ENCODE measurements at regions not wholly inside any gene's neighbourhood (a gene's known extent, or its start where the extent isn't known, plus 50 kb on each side); places are given as distances from the start of the nearest gene placed in this dataset.

GRCh38 chr22:44632541-44633396 is 69.2 kb upstream of the PRR5 start:
- Histone ChIP-seq H3K27me3 (ENCODE audit: control insufficient read depth in 1 of 2, insufficient read depth in 2 of 2, low read length in 2 of 2) (no peaks in the 10 kb centered on the region), H3K4me1 (ENCODE audit: control insufficient read depth in 2 of 2, insufficient read depth in 2 of 2, low read length in 1 of 2) (peaks cover 0 to 2% of the 10 kb centered on the region in 2 donors), H3K36me3 (ENCODE audit: control insufficient read depth in 2 of 2, insufficient read depth in 2 of 2, low read length in 1 of 2) (no peaks in the 10 kb centered on the region), H3K4me3 (ENCODE audit: low read depth in 1 of 2, low read length in 2 of 2) (no peak overlapping the region), H3K27ac (ENCODE audit: low read depth in 2 of 2, low read length in 1 of 2) (no peak overlapping the region), H3K9me3 (ENCODE audit: control insufficient read depth in 2 of 2, insufficient read depth in 1 of 2, low read depth in 1 of 2, low read length in 1 of 2) (no peaks in the 10 kb centered on the region)
- 67% methylated on average over 7 of the region's 7 CpGs for WGBS, 2 donors

- no peaks in the 10 kb centered on the region for H3K9me3 ChIP-seq (ENCODE audit: control insufficient read depth in 2 of 2, insufficient read depth in 1 of 2, low read depth in 1 of 2, low read length in 1 of 2)
- no peak overlapping the region for H3K27ac ChIP-seq (ENCODE audit: low read depth in 2 of 2, low read length in 1 of 2)
- H3K4me3 ChIP-seq (ENCODE audit: low read depth in 1 of 2, low read length in 2 of 2), result no peak overlapping the region
- H3K4me1 ChIP-seq (ENCODE audit: control insufficient read depth in 2 of 2, insufficient read depth in 2 of 2, low read length in 1 of 2), result peaks cover 0 to 2% of the 10 kb centered on the region in 2 donors
- H3K36me3 ChIP-seq (ENCODE audit: control insufficient read depth in 2 of 2, insufficient read depth in 2 of 2, low read length in 1 of 2), result no peaks in the 10 kb centered on the region
- 77% methylated on average over 3 of the region's 3 CpGs for WGBS, 2 donors
- H3K27me3 ChIP-seq (ENCODE audit: control insufficient read depth in 1 of 2, insufficient read depth in 2 of 2, low read length in 2 of 2), result no peaks in the 10 kb centered on the region
Observed at GRCh38 chr22:44630826-44631225, 71.2 kb upstream of the PRR5 start.

- Histone ChIP-seq H3K36me3 (ENCODE audit: control insufficient read depth in 2 of 2, insufficient read depth in 2 of 2, low read length in 1 of 2) (no peaks in the 10 kb centered on the region), H3K4me3 (ENCODE audit: low read depth in 1 of 2, low read length in 2 of 2) (no peak overlapping the region), H3K4me1 (ENCODE audit: control insufficient read depth in 2 of 2, insufficient read depth in 2 of 2, low read length in 1 of 2) (peaks cover 0 to 2% of the 10 kb centered on the region in 2 donors), H3K27me3 (ENCODE audit: control insufficient read depth in 1 of 2, insufficient read depth in 2 of 2, low read length in 2 of 2) (no peaks in the 10 kb centered on the region), H3K9me3 (ENCODE audit: control insufficient read depth in 2 of 2, insufficient read depth in 1 of 2, low read depth in 1 of 2, low read length in 1 of 2) (no peaks in the 10 kb centered on the region), H3K27ac (ENCODE audit: low read depth in 2 of 2, low read length in 1 of 2) (no peak overlapping the region)
- WGBS, 2 donors, result 80 to 82% methylated on average over 9 of the region's 9 CpGs
Observed at GRCh38 chr22:44628835-44629234, 73.2 kb upstream of the PRR5 start.

GRCh38 chr22:44628273-44628672 is 73.7 kb upstream of the PRR5 start:
- Histone ChIP-seq H3K36me3 (ENCODE audit: control insufficient read depth in 2 of 2, insufficient read depth in 2 of 2, low read length in 1 of 2) (no peaks in the 10 kb centered on the region), H3K27me3 (ENCODE audit: control insufficient read depth in 1 of 2, insufficient read depth in 2 of 2, low read length in 2 of 2) (no peaks in the 10 kb centered on the region), H3K4me3 (ENCODE audit: low read depth in 1 of 2, low read length in 2 of 2) (no peak overlapping the region), H3K27ac (ENCODE audit: low read depth in 2 of 2, low read length in 1 of 2) (no peak overlapping the region), H3K9me3 (ENCODE audit: control insufficient read depth in 2 of 2, insufficient read depth in 1 of 2, low read depth in 1 of 2, low read length in 1 of 2) (no peaks in the 10 kb centered on the region), H3K4me1 (ENCODE audit: control insufficient read depth in 2 of 2, insufficient read depth in 2 of 2, low read length in 1 of 2) (peaks cover 0 to 2% of the 10 kb centered on the region in 2 donors)
- 64 to 71% methylated on average over 4 of the region's 4 CpGs for WGBS, 2 donors

GRCh38 chr22:44627521-44628139 is 74.4 kb upstream of the PRR5 start:
- Histone ChIP-seq H3K27me3 (ENCODE audit: control insufficient read depth in 1 of 2, insufficient read depth in 2 of 2, low read length in 2 of 2) (no peaks in the 10 kb centered on the region), H3K9me3 (ENCODE audit: control insufficient read depth in 2 of 2, insufficient read depth in 1 of 2, low read depth in 1 of 2, low read length in 1 of 2) (no peaks in the 10 kb centered on the region), H3K27ac (ENCODE audit: low read depth in 2 of 2, low read length in 1 of 2) (no peak overlapping the region), H3K4me3 (ENCODE audit: low read depth in 1 of 2, low read length in 2 of 2) (no peak overlapping the region), H3K36me3 (ENCODE audit: control insufficient read depth in 2 of 2, insufficient read depth in 2 of 2, low read length in 1 of 2) (no peaks in the 10 kb centered on the region), H3K4me1 (ENCODE audit: control insufficient read depth in 2 of 2, insufficient read depth in 2 of 2, low read length in 1 of 2) (no peaks in the 10 kb centered on the region)
- WGBS, 2 donors, result 72 to 78% methylated on average over 19 of the region's 19 CpGs

- Histone ChIP-seq H3K4me1 (ENCODE audit: control insufficient read depth in 2 of 2, insufficient read depth in 2 of 2, low read length in 1 of 2) (no peaks in the 10 kb centered on the region), H3K27me3 (ENCODE audit: control insufficient read depth in 1 of 2, insufficient read depth in 2 of 2, low read length in 2 of 2) (no peaks in the 10 kb centered on the region), H3K27ac (ENCODE audit: low read depth in 2 of 2, low read length in 1 of 2) (no peak overlapping the region), H3K4me3 (ENCODE audit: low read depth in 1 of 2, low read length in 2 of 2) (no peak overlapping the region), H3K36me3 (ENCODE audit: control insufficient read depth in 2 of 2, insufficient read depth in 2 of 2, low read length in 1 of 2) (no peaks in the 10 kb centered on the region), H3K9me3 (ENCODE audit: control insufficient read depth in 2 of 2, insufficient read depth in 1 of 2, low read depth in 1 of 2, low read length in 1 of 2) (no peaks in the 10 kb centered on the region)
- 7 to 11% methylated on average over 16 of the region's 16 CpGs for WGBS, 2 donors
Observed at GRCh38 chr22:44625981-44626687, 75.9 kb upstream of the PRR5 start.

GRCh38 chr22:44625421-44625760 is 76.6 kb upstream of the PRR5 start:
- no peaks in the 10 kb centered on the region for H3K9me3 ChIP-seq (ENCODE audit: control insufficient read depth in 2 of 2, insufficient read depth in 1 of 2, low read depth in 1 of 2, low read length in 1 of 2)
- no peaks in the 10 kb centered on the region for H3K36me3 ChIP-seq (ENCODE audit: control insufficient read depth in 2 of 2, insufficient read depth in 2 of 2, low read length in 1 of 2)
- H3K27me3 ChIP-seq (ENCODE audit: control insufficient read depth in 1 of 2, insufficient read depth in 2 of 2, low read length in 2 of 2), result no peaks in the 10 kb centered on the region
- no peak overlapping the region for H3K27ac ChIP-seq (ENCODE audit: low read depth in 2 of 2, low read length in 1 of 2)
- WGBS, 2 donors, result 74 to 76% methylated on average over 7 of the region's 7 CpGs
- H3K4me1 ChIP-seq (ENCODE audit: control insufficient read depth in 2 of 2, insufficient read depth in 2 of 2, low read length in 1 of 2), result peaks cover 0 to 2% of the 10 kb centered on the region in 2 donors
- no peak overlapping the region for H3K4me3 ChIP-seq (ENCODE audit: low read depth in 1 of 2, low read length in 2 of 2)

GRCh38 chr22:44624689-44625420 is 77.1 kb upstream of the PRR5 start:
- H3K27ac ChIP-seq (ENCODE audit: low read depth in 2 of 2, low read length in 1 of 2), result no peak overlapping the region
- H3K27me3 ChIP-seq (ENCODE audit: control insufficient read depth in 1 of 2, insufficient read depth in 2 of 2, low read length in 2 of 2), result no peaks in the 10 kb centered on the region
- no peaks in the 10 kb centered on the region for H3K36me3 ChIP-seq (ENCODE audit: control insufficient read depth in 2 of 2, insufficient read depth in 2 of 2, low read length in 1 of 2)
- H3K4me3 ChIP-seq (ENCODE audit: low read depth in 1 of 2, low read length in 2 of 2), result no peak overlapping the region
- no peaks in the 10 kb centered on the region for H3K9me3 ChIP-seq (ENCODE audit: control insufficient read depth in 2 of 2, insufficient read depth in 1 of 2, low read depth in 1 of 2, low read length in 1 of 2)
- 73 to 78% methylated on average over 27 of the region's 27 CpGs for WGBS, 2 donors
- peaks cover 0 to 3% of the 10 kb centered on the region in 2 donors for H3K4me1 ChIP-seq (ENCODE audit: control insufficient read depth in 2 of 2, insufficient read depth in 2 of 2, low read length in 1 of 2)

GRCh38 chr22:44623771-44624510 is 78.1 kb upstream of the PRR5 start:
- Histone ChIP-seq H3K36me3 (ENCODE audit: control insufficient read depth in 2 of 2, insufficient read depth in 2 of 2, low read length in 1 of 2) (no peaks in the 10 kb centered on the region), H3K4me1 (ENCODE audit: control insufficient read depth in 2 of 2, insufficient read depth in 2 of 2, low read length in 1 of 2) (peaks cover 0 to 3% of the 10 kb centered on the region in 2 donors), H3K27me3 (ENCODE audit: control insufficient read depth in 1 of 2, insufficient read depth in 2 of 2, low read length in 2 of 2) (no peaks in the 10 kb centered on the region), H3K4me3 (ENCODE audit: low read depth in 1 of 2, low read length in 2 of 2) (no peak overlapping the region), H3K9me3 (ENCODE audit: control insufficient read depth in 2 of 2, insufficient read depth in 1 of 2, low read depth in 1 of 2, low read length in 1 of 2) (no peaks in the 10 kb centered on the region), H3K27ac (ENCODE audit: low read depth in 2 of 2, low read length in 1 of 2) (no peak overlapping the region)
- WGBS, 2 donors, result 50 to 52% methylated on average over 24 of the region's 24 CpGs

Data from esophagus (tissue), 2 donors.